ENCODE measurements at regions not wholly inside any gene's neighbourhood (a gene's known extent, or its start where the extent isn't known, plus 50 kb on each side); places are given as distances from the start of the nearest gene placed in this dataset.

GRCh38 chr13:25024175-25024574, 71.8 kb upstream of the PABPC3 start:
- TF ChIP-seq CTCF (IDR thresholded peaks at IDR 0.05; ENCODE audit: poor library complexity) = no peak
- no peak for TF ChIP-seq EZH2 (IDR thresholded peaks at IDR 0.05; ENCODE audit: borderline replicate concordance)

Measured in hepatocyte (in vitro differentiated cells).